ENCODE measurements at regions not wholly inside any gene's neighbourhood (a gene's known extent, or its start where the extent isn't known, plus 50 kb on each side); places are given as distances from the start of the nearest gene placed in this dataset.

DNA sequence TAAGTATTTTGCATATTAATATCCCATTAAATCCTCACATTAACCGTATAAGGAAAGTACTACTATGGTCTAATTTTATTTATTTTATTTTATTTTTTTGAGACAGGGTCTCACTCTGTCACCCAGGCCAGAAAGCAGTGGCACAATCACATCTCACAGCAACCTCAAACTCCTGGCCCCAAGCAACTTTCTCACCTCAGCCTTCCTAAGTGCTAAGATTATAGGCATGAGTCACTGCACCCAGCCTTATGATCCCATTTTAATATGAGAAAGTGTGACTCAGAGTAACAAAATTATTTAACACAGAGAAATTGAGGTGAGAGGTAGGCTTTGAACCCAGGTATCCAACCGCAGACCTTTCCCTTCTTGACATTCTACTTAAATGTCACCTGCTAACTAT, 330.0 kb upstream of the POU3F3 start:
- no peak for DNase-seq (ENCODE audit: low spot score)
- no peak for TF ChIP-seq CTCF (IDR thresholded peaks at IDR 0.05; ENCODE audit: extremely low read depth, insufficient read depth, missing control alignments)
- in situ Hi-C loops (cut with MboI; ENCODE audit: low pct_unique_long_range_greater_than_20kb, low sequenced_read_pairs, unreplicated experiment): no loop called here

GRCh38 chr2:104528101-104528500, 325.8 kb upstream of the POU3F3 start:
- no peak for TF ChIP-seq CTCF (IDR thresholded peaks at IDR 0.05; ENCODE audit: extremely low read depth, insufficient read depth, missing control alignments)
- DNase-seq (ENCODE audit: low spot score): no peak
- in situ Hi-C loops (cut with MboI; ENCODE audit: low pct_unique_long_range_greater_than_20kb, low sequenced_read_pairs, unreplicated experiment): no loop called here

DNA sequence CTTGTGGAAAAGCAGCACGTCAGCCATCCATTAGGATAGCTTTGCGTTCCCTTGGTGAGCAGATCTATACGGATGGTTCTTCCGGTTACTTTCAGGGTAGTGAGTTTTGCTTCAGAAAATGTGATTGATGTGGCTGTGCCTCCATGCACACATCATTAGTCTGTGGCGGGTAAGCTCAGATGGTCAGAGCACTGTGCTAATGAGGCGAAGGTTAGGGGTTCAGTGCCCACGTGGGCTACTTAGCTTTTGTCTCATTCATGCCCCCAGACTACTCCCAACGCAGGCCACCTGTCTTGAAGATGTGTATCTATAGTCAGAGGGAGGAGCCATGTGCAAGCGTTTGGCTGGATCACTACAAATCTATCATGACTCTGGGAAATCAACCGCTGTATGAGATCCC, 322.8 kb upstream of the POU3F3 start:
- no peak for DNase-seq (ENCODE audit: low spot score)
- TF ChIP-seq CTCF (IDR thresholded peaks at IDR 0.05; ENCODE audit: extremely low read depth, insufficient read depth, missing control alignments): no peak
- in situ Hi-C loops (cut with MboI; ENCODE audit: low pct_unique_long_range_greater_than_20kb, low sequenced_read_pairs, unreplicated experiment): no loop called here

DNA sequence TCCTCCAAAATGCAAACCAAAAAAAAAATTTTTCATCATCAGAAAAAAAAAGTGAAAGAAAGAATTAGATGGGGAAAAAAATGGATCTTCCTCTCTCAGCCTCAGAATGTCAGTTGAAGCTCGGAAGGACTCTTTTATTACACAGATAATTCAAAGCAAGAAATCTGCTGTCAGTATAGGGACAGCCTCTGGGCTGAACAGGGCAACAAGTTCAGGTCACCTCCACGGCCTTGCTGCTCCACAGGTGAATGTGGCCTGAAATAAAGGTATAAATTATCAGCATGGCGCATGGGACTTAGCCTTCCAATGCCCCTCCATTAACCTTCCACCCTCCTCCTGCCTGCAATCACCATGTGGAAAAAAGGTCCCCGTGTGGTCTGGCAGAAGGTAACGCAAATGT, 316.8 kb upstream of the POU3F3 start:
- no peak for DNase-seq (ENCODE audit: low spot score)
- TF ChIP-seq CTCF (IDR thresholded peaks at IDR 0.05; ENCODE audit: extremely low read depth, insufficient read depth, missing control alignments): no peak
- in situ Hi-C loops (cut with MboI; ENCODE audit: low pct_unique_long_range_greater_than_20kb, low sequenced_read_pairs, unreplicated experiment): no loop called here

- DNase-seq (ENCODE audit: low spot score): no peak
- no peak for TF ChIP-seq CTCF (IDR thresholded peaks at IDR 0.05; ENCODE audit: extremely low read depth, insufficient read depth, missing control alignments)
- in situ Hi-C loops (cut with MboI; ENCODE audit: low pct_unique_long_range_greater_than_20kb, low sequenced_read_pairs, unreplicated experiment): no loop called here
These were observed 315.8 kb upstream of the POU3F3 start for GRCh38 chr2:104538077-104538476.

DNA sequence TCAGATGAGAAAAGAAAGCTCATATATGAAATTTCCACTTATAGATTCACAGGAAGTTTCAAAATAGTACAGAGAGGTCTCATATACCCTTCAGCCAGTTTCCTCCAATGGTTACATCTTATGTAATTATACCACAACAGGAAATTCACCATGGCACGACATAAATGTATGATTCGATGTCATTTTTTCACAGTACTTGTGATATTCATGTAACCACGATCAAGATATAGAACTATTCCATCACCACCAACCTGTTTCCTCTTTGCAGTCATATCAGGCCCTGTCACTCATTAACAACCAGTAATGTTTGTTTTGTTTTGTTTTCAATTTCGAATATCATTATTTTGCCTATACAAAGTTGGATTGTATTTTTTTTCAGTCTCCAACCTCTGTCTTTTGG, 314.3 kb upstream of the POU3F3 start:
- in situ Hi-C loops (cut with MboI; ENCODE audit: low pct_unique_long_range_greater_than_20kb, low sequenced_read_pairs, unreplicated experiment): no loop called here
- no peak for TF ChIP-seq CTCF (IDR thresholded peaks at IDR 0.05; ENCODE audit: extremely low read depth, insufficient read depth, missing control alignments)
- DNase-seq (ENCODE audit: low spot score): no peak

DNA sequence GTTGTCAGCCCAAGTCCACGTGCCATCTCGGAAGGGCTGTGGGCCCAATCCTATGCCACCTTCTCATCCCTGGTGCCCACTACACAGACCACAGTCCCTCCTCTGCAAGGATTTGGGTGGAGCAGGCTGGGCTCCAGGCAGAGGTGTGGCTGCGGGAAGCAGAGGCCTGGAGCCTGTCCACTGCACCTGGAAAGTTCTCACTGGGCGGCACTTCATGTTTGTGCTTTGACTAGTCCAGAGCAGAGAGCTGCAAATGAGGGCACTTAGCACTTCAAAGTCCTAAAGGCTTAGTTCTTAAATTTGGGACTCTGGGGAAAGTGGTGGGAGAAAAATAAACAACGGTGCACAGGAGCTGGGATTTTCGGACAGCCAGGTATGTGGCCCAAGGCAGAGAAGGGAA, 308.9 kb upstream of the POU3F3 start:
- in situ Hi-C loops (cut with MboI; ENCODE audit: low pct_unique_long_range_greater_than_20kb, low sequenced_read_pairs, unreplicated experiment): no loop called here
- no peak for DNase-seq (ENCODE audit: low spot score)
- TF ChIP-seq CTCF (IDR thresholded peaks at IDR 0.05; ENCODE audit: extremely low read depth, insufficient read depth, missing control alignments): no peak
